NCI-H1930 (cell line): ENCODE measurements at regions not wholly inside any gene's neighbourhood (a gene's known extent, or its start where the extent isn't known, plus 50 kb on each side); places are given as distances from the start of the nearest gene placed in this dataset.
"Not testable (repeated sequence)": the region's sequence is repeated elsewhere in the genome, so short reads cannot be mapped to it uniquely, and the experiment has no call there.

ENCODE experiments used
- DNase-seq, 2 experiments: peaks; one replicate each; lab custom pipeline; 2025; lab: John Stamatoyannopoulos, UW

- not testable (repeated sequence) for DNase-seq
Measured at GRCh38 chr11:116666673-116667249, 106.0 kb downstream of the BUD13 start.

- no peak for DNase-seq
Measured at GRCh38 chr11:116665523-116665922, 107.3 kb downstream of the BUD13 start.

GRCh38 chr11:116661056-116661455 lies 111.7 kb downstream of the BUD13 start:
- no peak for DNase-seq

- DNase-seq, result no peak
Measured at GRCh38 chr11:116660011-116660410, 112.8 kb downstream of the BUD13 start.

GRCh38 chr11:116658876-116659535 lies 113.8 kb downstream of the BUD13 start:
- DNase-seq, result no peak

GRCh38 chr11:116657842-116658825 lies 114.7 kb downstream of the BUD13 start:
- DNase-seq, result no peak

- DNase-seq, result no peak
Measured at GRCh38 chr11:116656011-116656410, 116.8 kb downstream of the BUD13 start.

- DNase-seq, result no peak
Measured at GRCh38 chr11:116654526-116654925, 118.3 kb downstream of the BUD13 start.

- no peak for DNase-seq
Measured at GRCh38 chr11:116653206-116653605, 119.6 kb downstream of the BUD13 start.

GRCh38 chr11:116651737-116652237 lies 121.0 kb downstream of the BUD13 start:
- DNase-seq, result no peak

- no peak for DNase-seq
Measured at GRCh38 chr11:116651098-116651736, 121.6 kb downstream of the BUD13 start.

- DNase-seq, result no peak
Measured at GRCh38 chr11:116650052-116650451, 122.7 kb downstream of the BUD13 start.

GRCh38 chr11:116649268-116649667 lies 123.5 kb downstream of the BUD13 start:
- DNase-seq, result no peak

- DNase-seq, result no peak
Measured at GRCh38 chr11:116648247-116649174, 124.3 kb downstream of the BUD13 start.

GRCh38 chr11:116647305-116648080 lies 125.3 kb downstream of the BUD13 start:
- DNase-seq, result no peak

GRCh38 chr11:116646191-116646590 lies 126.6 kb downstream of the BUD13 start:
- DNase-seq, result no peak

- no peak for DNase-seq
Measured at GRCh38 chr11:116644941-116645305, 127.9 kb downstream of the BUD13 start.

GRCh38 chr11:116644201-116644940 lies 128.4 kb downstream of the BUD13 start:
- DNase-seq, result no peak

- DNase-seq, result no peak
Measured at GRCh38 chr11:116643521-116643920, 129.3 kb downstream of the BUD13 start.
